22Rv1 (cell line): ENCODE measurements at regions not wholly inside any gene's neighbourhood (a gene's known extent, or its start where the extent isn't known, plus 50 kb on each side); places are given as distances from the start of the nearest gene placed in this dataset.

Experiments used
- ZFX ChIP-seq: fragments of 450-650 bp; IDR thresholded peaks from 2 replicates; pipeline ENCODE4 v1.6.1; 2017; ENCODE audit warnings: antibody characterized with exemption, borderline replicate concordance
- TF ChIP-seq, protein P1 (sequence below): fragments of 450-650 bp; IDR thresholded peaks from 2 replicates; pipeline ENCODE4 v1.5.1; 2017; ENCODE audit warnings: mild to moderate bottlenecking

DNA sequence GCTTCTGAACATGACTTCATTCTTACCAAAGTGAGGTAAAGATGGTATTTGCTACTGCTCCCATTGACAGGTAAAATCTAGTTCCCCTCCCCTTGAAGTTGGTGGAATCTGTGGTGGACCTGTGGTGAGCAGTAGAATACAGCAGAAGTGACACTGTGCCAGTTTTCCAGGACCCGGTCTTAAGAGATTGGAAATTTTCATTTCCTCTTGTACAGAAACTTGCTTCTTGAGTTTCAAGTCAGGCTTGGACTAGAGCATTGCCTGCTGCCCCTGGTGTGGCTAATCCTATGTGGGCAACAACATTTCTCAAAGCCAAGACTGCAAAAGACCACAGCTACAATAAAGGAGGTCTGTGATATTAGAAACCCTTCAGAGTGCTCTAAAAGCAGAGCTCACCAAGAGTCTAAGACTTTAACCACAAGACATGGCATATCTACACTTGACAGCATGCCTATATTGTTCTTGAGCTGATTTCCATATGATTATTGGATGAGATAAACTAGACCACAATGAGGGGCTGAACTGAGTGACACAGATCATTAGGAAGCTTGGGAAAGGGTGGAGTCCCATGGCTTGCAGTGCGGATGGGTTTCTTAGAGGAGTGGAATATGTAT, 458.1 kb downstream of the BCL11A start:
- TF ChIP-seq, protein P1, sequence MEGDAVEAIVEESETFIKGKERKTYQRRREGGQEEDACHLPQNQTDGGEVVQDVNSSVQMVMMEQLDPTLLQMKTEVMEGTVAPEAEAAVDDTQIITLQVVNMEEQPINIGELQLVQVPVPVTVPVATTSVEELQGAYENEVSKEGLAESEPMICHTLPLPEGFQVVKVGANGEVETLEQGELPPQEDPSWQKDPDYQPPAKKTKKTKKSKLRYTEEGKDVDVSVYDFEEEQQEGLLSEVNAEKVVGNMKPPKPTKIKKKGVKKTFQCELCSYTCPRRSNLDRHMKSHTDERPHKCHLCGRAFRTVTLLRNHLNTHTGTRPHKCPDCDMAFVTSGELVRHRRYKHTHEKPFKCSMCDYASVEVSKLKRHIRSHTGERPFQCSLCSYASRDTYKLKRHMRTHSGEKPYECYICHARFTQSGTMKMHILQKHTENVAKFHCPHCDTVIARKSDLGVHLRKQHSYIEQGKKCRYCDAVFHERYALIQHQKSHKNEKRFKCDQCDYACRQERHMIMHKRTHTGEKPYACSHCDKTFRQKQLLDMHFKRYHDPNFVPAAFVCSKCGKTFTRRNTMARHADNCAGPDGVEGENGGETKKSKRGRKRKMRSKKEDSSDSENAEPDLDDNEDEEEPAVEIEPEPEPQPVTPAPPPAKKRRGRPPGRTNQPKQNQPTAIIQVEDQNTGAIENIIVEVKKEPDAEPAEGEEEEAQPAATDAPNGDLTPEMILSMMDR: no peak
- no peak for TF ChIP-seq ZFX
